GM19468 (cell line): ENCODE measurements at regions not wholly inside any gene's neighbourhood (a gene's known extent, or its start where the extent isn't known, plus 50 kb on each side); places are given as distances from the start of the nearest gene placed in this dataset.

ENCODE experiments used
- ATAC-seq: cut with Tn5 transposase; IDR thresholded peaks from one replicate; pipeline ENCODE4 v1.9.1; 2021; ENCODE audit warnings: mild to moderate bottlenecking, moderate library complexity, moderate number of reproducible peaks; ENCODE audit not compliant: unreplicated experiment; ENCODE audit errors: extremely low read depth

DNA sequence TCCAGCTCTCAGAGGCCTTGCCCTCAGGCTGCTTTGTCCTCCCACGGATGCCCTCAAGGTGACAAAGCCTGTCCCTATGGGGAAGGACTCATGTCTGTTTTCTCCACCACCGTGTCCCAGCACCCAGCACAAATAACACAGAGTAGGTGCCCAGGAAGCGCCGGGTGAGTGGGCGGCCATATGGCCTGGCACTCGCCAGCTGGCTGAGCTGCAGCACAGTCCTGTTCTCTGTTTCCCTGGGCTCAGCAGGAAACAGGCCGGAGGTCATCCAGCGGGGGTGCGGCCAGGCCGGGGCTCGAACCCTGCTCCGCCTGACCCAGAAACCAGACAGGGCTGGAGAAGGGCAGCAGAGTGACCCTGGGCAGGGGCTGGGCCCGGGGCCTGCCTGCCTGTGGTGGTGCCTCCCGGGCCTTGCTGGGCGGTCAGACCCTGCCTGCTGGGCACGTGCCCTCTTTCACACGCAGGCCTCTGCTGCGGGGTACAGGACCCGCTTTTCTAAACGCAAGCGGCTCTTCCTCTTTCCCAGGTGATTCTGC, 139.0 kb upstream of the CIBAR2 start:
- ATAC-seq, result no peak

DNA sequence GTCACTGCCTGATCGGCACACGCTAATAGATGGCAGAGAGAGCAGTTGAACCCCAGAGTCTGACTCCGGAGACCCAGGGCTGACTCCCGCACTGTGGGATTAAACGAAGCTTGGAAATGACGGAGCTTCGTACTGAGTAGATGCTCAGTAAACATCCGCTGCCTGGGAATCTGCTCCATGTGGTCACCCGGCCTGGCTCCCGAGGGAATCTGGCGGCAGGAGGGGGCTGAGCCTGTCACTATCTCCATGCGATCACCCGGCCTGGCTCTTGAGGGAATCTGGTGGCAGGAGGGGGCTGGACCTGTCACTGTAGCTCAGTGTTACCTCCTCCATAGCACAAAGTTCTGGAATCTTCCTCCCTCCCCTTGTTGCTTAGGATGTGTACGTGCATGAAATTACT, 139.7 kb upstream of the CIBAR2 start:
- no peak for ATAC-seq

DNA sequence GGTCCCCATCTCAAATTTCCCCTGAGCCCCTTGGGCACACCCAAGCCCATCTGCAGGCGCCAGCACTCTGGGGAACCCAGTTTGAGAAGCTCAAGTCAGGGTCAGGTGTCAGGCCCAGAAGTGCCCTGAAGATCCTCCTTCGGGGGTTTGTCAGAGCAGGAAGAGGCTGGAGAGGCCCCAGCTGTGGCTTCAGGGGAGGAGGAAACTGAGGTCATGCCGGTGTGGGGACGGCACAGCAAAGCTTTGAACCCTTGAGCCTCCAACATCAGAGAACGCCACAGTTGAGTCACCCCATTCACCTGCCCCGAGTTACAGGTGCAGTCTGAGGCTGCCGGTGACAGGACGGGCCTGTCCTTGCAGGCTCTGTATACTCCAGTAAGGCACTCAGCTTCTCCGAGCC, 140.2 kb upstream of the CIBAR2 start:
- no peak for ATAC-seq

DNA sequence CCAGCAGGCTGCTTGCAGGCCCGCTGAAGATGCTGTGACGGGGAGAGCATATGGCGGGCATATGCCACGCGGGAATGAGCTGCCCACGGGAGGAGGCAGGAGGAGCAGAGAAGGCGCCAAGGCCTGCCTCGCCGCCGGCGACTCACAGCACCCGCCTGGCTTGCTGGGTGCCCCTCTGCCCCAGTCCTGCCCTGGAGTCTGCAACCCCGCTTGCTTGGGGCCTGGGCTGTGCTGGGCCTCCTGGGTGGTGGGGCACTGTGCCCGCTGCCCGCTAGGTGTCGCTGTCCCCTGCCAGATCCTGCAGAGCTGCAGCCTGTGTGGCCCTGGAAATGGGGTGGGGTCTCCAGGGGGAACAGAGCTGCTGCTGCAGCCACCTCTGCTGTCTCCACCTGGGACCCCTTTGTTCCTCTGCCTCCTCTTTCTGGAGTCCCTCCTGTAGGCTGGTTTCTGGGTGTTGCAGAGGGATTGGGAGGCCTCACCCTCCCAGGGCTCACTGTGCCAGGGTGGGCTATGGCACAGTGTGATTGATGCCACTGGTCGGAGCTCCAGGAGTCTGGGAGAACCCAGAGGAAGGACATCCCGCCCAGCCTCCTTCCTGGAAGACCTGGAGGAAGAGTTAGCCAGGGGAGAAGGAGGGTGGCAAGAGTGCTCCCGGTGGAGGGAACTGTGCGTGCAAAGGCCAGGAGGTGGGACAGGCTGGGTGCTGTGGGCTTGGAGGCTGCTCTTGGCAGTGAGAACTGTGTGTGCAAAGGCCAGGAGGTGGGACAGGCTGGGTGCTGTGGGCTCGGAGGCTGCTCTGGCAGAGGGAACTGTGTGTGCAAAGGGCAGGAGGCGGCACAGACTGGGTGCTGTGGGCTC, 141.0 kb upstream of the CIBAR2 start:
- no peak for ATAC-seq

DNA sequence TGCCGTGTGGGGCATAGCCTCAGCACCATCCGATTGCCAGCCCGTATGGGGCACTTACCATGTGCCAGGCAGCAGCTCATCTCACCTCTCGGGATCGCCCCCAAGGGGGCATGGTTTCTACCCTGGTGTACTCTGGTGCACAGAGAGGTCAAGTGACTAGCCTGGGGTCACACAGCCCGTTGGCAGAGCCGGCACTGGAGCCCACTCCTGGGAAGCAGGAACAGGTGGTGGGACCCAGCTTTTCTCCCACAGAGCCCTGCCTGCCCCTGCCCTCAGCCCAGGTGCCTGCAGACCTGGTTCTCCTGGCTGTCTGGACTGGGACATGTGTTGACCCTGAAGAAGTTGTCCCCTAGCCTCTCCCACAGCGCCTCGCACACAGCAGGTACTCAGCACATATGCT, 141.8 kb upstream of the CIBAR2 start:
- no peak for ATAC-seq

DNA sequence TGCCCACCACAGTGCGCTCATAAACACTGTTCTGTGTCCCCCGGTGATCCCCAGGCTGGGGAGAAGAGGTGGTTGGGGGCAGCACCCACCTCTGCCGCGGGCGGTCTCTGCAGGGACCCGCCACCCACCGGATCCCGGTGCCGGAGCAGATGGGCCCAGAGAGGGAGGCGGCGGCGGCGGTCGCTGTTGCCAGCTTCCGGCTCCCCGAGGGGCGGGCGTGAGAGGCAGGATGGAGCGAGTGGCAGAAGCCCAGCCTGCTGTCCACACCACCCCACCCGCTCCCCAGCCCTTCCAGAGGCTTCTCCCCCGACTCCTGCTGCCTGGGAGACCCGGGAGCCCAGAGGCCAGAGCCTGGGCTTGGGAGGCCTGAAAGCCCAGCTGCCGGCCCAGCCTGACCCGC, 142.6 kb upstream of the CIBAR2 start:
- ATAC-seq, result no peak

DNA sequence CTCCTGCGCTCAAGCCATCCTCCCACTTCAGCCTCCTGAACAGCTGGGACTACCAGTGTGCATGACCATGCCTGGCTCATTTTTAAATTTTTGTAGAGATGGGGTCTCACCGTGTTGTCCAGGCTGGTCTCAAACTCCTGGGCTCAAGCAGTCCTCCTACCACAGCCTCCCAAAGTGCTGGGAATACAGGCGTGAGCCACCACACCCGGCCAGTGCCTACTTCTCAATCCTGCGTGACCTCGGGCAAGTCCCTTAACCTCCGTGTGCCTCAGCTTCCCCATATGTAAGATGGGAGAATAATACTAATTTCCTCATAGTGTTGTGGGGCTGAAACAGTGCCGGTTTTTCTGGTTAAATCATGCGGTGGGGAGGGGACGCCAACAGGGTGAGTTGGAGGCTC, 143.5 kb upstream of the CIBAR2 start:
- ATAC-seq, result no peak

DNA sequence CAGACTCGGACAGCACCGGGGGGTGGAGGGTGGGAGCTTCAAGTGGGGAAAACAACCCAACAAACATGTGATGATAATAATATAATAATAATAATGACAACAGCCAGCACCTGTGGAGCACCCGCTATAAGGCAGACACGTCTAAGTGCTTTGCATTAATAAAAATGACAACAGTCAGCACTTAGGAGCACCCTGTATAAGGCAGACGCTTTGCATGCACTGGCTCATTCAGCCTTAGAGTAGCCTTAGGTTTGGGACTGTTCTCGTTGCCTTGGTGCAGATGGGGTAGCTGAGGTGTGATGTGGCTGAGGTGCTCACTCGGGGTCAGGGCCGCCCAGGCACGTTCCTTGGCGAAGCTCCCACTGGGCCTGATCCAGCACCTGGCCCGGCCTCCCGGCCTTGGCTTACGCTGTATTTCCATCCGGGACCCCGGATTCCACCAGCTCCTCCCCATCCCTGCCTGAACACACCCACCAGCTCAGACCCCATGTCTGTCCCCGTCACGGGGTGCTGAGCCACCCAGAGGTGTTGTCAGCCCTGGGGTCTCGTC, 144.0 kb upstream of the CIBAR2 start:
- ATAC-seq, result no peak

DNA sequence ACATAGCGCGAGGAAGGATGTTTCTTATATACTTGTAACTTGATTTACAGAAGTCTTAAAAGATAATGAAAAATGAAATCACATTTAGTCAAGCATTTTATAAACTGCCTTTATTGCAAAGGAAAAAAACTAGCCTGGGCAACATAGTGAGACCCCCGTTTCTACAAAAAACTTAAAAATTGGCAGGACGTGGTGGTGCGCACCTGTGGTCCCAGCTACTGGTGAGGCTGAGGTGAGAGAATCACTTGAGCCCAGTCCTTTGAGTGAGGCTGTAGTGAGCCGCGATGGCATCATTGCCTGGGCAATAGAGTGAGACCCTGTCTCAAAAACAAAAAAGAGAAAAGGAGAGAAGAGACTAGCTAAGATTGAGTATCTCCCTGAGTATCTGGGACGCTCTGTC, 145.2 kb upstream of the CIBAR2 start:
- no peak for ATAC-seq

DNA sequence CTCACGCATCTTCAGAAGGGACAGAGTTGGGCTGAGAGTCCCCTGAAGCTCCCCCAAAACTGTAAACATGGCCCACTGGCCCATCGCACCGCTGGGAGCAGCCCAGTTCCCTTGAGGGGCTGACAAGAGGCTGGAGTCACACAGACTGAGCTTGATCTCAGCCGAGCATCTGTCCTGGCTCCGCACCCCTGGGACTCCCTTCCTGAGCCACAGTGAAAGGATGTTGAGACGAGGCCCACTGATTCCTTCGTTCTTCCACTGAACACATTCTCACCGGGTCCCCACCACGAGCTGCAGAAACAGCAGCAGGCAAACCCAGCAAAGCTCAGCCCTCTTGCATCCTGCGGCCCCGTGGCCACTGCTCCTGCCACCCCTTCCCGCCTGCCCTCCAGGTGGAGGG, 145.9 kb upstream of the CIBAR2 start:
- no peak for ATAC-seq

DNA sequence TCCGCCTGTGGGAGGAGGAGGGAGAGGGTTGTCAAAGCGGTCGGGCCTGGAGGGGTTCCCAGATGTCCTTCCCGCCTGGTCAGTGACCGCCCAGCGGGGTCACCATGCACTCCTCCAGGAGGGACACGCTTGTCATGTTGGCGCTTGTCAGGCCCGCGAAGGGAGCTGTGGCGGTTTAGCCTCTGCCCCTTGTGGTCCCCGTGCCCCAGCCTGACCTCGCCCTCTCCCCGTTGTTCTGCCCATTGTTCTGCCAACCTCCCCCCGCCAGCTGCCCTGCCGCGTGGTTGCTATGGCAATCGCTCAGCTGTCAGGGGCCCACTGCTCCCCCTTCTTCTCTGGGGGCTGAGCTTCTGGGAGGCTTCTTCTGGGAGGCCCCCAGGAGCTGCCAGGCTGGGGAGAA, 146.4 kb upstream of the CIBAR2 start:
- ATAC-seq, result no peak

DNA sequence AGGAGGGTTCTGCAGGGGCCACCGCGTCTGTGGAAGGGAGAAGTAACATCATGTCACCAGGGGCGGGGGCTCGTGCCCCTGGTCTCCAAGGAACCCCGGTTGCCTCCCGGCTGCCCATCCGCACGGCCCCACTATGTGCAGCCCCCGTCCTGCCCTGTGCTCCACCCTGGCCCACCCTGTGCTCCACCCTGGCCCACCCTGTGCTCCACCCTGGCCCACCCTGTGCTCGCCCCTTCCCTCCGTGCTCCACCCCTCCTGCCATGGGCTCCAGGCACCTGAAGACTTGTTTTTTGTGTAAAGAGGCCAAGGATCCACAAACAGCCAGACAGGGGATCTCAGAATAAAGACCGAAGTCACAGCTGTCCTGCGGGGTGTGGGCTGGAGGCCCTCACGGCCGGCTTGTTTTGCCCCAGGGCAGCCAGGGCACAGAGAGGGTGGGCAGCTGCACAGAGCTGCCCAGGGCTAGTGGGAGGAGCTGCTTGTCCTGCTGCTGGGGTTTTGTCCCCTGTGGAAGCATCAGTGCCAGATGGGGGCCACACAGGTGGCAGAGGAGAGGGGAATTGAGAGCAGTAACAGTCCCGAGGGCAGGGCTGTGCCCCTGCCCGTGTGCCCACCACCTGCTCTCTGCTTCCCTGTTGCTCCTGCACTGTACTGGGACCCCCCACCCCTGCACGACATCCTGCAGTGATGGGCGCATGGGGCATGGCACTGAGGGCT, 147.0 kb upstream of the CIBAR2 start:
- no peak for ATAC-seq

DNA sequence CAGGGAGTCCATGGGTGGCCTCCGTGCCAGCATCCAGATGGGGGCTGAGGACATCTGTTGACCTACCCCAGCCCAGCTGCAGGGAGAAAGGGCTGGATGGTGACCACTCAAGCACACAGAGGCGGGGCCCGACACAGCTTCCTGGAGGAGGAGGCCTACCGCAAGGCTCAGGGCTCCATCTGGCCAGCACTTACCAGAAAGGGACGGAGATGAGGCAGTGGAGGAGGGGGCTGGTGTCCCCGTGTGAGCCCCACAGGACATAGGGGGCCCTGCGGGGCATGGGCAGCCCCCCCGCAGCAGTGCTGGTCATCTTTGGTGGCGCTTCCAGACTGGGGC, 147.5 kb upstream of the CIBAR2 start:
- no peak for ATAC-seq

DNA sequence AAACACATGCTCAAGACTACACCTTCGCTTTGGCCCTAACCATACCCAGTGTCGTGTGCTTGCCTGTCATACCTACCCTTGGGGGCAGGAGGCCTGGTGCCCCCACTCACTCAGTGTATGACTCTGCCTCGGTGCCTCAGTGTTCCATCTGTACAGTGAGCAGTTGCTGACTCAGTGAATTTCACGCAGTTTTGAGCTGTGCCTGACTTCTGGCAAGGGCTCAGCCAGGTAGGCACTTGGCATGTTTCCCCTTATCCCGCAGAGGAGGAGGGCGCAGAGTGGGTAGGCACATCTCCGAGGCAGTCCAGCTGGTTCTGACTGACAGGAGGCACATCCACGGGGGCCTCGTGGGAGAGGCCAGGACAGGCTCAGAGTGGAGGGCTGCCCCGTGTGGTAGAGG, 148.9 kb upstream of the CIBAR2 start:
- ATAC-seq, result no peak

DNA sequence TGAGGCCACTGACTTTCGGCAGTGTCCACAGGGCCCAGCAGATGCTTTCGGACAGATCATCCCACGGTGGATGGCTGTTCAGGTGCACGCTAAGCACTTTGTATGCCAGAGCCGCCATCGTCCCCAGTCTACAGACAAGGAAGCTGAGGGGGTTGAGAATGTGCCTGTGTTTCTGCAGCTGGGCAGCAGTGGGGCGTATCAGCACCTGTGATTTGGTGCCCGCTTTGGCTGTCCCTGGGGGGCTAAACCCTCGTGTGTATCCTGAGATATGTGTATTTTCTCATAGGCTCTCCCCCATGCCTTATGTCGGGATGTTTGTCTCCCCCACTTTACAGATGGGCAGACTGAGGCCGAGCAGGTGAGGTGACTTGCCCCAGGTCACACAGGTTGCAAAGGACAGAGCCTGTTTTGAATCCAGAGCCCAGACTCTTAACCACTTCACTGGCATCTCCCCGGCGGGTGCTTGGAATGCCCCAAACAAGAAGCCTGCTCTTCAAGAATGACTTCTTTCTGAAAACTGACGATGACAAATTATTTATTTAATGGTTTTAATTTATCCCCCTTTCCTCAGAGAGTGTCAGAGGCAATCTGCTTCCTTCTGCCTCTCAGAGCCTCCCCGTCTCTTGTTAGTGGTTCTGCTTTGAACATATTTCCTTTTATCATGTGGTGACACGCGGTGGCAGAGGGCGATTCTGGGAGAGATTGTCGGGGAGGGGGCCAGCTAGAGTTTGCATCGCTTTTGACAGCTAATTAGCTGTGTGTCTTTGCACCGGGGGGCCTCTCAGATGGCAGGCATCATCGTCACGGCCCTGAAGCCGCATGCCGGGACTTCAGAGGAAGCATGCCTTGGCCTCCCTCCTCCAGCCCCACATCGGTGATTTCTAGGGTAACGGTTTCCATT, 149.6 kb upstream of the CIBAR2 start:
- no peak for ATAC-seq

DNA sequence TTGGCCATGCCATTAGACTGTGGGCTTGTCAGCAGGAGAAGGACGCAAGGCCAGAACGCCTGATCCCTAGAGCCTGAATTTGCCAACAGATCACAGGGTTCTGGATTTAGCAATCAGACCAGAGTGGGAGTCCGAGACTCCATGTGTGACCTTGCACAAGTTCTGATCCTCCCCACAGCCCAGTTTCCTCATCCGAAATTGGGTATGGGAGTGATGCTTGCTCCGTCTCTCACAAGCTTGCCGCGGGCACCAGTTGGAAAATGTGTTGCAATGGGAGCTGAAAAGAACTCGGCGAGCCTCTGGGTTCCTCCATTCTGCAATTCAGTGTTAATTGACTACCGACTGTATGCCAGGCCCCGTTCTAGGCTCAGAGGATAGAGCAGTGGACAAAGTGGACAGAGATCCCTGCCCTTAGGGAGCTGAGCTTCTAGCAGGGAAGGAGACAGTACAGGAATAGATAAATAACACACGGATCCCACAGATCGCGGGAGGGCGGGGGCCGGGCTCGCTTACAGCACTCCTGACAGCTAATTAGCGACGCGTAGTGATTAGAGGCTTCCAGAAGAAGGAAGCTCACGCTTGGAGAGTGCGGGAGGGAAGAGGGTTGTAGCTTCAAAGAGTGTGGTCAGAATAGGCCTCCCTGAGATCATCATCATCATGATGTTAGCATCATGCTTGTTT, 150.4 kb upstream of the CIBAR2 start:
- ATAC-seq, result no peak

DNA sequence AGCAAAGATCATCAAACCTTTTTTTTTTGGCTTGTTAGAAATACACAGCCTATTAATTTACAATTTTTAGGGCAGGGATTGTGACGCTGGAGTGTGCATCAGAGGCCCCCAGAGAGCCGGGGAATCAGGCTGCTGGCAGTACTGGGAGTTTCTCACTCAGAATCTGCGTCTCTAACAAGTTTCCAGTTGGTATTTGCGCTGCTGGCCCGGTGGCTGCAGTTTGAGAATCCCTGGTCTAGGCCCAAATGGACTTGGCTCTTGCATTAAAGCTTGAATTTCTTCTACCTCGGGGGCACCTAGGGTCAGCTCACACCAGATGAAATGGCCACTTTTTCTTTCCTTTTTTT, 150.9 kb upstream of the CIBAR2 start:
- ATAC-seq, result no peak

DNA sequence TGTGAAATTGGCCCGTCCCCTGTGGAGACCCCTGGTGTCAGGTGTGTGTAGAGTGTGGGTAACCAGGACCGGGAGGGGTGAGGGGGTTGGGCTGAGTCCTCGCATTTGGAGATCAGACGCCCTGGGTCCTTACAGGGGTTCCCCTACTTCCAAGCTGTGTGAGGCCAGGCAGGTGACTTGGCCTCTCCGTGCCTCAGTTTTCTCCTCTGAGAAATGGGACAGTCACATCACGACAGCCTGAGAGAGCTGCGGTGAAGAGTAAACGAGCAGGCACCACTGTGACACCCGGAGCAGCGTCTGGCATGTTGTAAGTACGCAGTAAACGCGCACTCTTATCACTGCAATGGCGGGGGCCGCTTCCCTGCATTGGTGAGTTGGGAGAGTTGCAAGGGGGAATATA, 152.5 kb upstream of the CIBAR2 start:
- ATAC-seq, result no peak

DNA sequence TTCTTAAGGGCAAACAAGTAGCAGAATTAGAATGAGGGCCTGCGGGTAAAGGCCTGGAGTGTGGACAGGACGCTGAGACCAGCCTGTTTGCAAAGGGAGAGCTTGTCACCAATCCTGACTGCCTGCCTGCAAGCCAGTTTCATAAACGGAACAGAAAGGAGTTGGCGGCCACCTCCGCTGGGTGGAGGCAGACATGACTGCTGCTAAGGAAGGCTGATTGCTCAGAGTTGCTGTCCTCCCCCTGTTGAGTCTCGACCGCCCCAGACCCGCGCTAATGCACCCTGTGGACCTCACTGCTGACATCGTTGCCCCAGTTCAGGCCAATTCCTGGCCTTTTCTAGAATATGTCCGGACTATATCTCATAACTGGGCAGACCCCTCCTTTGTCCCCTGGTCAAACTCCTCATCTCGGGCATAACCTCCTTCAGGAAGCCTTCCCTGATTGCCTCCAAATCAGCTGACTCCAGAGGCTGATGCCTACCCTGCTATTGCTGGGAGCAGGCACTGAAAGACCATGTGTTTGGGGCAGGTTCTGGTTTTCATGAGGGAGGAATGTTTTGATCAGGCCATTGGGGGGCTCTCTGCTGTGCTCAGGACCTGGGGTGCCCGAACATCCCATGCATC, 153.0 kb upstream of the CIBAR2 start:
- no peak for ATAC-seq

DNA sequence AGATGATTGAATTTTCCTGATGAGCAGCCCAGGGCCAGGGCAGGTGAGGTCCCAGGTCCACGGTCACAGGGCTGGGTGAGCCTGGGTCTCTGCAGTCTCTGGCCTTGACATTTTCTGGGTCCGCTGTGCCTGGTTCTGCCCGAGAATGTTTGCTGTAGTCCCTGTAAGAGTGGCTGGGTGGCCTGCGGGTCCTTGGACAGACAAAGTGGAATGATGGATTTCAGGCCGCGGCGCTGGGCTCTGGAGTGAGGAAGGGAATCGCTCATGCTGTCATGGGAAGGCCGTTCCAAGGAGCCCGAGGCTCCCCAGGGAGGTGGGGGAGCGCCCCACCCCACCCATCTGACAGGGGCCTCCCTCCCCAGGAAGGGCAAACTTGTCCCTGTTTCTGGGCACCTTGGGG, 153.5 kb upstream of the CIBAR2 start:
- no peak for ATAC-seq
